ENCODE measurements at regions not wholly inside any gene's neighbourhood (a gene's known extent, or its start where the extent isn't known, plus 50 kb on each side); places are given as distances from the start of the nearest gene placed in this dataset.

DNA sequence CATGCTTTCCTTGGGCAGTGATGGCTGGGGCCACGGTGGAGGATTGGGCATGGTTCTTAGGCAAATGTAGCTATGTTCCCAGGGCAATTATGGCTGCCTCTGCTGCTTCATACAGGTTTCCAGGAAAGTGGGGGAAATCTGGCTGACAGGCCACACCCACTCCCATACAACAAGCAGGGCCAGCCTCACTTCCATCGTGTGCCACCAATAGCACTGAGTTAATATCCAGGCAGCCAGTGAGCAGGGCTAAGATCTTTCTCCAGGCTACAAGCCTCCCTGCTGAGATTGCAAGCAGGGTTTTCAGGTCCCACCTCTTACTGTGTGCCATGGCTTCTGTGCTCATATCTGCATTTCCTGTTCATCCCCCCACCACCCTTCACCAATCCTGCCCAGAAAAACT is 1291.9 kb downstream of the SI start:
- H3K27ac ChIP-seq, result no peak overlapping the region
- intact Hi-C loops (cut with DNase I), result no loop called here
- ATAC-seq, result no peak
- TF ChIP-seq, protein P1, sequence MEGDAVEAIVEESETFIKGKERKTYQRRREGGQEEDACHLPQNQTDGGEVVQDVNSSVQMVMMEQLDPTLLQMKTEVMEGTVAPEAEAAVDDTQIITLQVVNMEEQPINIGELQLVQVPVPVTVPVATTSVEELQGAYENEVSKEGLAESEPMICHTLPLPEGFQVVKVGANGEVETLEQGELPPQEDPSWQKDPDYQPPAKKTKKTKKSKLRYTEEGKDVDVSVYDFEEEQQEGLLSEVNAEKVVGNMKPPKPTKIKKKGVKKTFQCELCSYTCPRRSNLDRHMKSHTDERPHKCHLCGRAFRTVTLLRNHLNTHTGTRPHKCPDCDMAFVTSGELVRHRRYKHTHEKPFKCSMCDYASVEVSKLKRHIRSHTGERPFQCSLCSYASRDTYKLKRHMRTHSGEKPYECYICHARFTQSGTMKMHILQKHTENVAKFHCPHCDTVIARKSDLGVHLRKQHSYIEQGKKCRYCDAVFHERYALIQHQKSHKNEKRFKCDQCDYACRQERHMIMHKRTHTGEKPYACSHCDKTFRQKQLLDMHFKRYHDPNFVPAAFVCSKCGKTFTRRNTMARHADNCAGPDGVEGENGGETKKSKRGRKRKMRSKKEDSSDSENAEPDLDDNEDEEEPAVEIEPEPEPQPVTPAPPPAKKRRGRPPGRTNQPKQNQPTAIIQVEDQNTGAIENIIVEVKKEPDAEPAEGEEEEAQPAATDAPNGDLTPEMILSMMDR (IDR thresholded peaks at IDR 0.05), result no peak
- no peak for DNase-seq
- H3K4me3 ChIP-seq, result no peak overlapping the region
- no peaks in the 10 kb centered on the region for H3K4me1 ChIP-seq
- no peaks in the 10 kb centered on the region for H3K27me3 ChIP-seq
- H3K9me3 ChIP-seq, result peaks cover 0 to 11% of the 10 kb centered on the region in 2 donors
- H3K36me3 ChIP-seq, result no peaks in the 10 kb centered on the region

DNA sequence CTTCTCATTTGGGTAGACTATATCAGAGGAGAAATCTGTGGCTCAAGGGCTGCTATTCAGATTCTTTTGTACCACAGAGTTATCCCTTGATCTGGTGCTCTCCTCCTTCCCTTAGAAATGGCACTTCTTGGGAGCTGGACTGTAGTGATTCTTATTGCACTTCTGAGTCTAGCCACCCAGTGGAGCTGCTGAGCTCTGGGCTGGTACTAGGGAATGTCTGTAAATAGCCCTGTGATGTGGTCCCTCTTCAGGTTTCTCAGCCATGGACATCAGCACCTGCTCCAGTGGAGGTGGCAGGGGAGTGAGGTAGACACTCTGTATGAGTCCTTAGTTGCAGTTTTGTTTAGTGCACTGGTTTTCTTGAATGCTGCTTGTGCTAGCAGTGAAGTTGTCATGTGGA is 1292.6 kb downstream of the SI start:
- TF ChIP-seq, protein P1 (IDR thresholded peaks at IDR 0.05), result no peak
- Histone ChIP-seq H3K27me3 (no peaks in the 10 kb centered on the region), H3K4me1 (no peaks in the 10 kb centered on the region), H3K27ac (no peak overlapping the region), H3K4me3 (no peak overlapping the region), H3K36me3 (no peaks in the 10 kb centered on the region), H3K9me3 (peaks cover 0 to 11% of the 10 kb centered on the region in 2 donors)
- DNase-seq (no peak), ATAC-seq (no peak)
- intact Hi-C loops (cut with DNase I), result no loop called here

DNA sequence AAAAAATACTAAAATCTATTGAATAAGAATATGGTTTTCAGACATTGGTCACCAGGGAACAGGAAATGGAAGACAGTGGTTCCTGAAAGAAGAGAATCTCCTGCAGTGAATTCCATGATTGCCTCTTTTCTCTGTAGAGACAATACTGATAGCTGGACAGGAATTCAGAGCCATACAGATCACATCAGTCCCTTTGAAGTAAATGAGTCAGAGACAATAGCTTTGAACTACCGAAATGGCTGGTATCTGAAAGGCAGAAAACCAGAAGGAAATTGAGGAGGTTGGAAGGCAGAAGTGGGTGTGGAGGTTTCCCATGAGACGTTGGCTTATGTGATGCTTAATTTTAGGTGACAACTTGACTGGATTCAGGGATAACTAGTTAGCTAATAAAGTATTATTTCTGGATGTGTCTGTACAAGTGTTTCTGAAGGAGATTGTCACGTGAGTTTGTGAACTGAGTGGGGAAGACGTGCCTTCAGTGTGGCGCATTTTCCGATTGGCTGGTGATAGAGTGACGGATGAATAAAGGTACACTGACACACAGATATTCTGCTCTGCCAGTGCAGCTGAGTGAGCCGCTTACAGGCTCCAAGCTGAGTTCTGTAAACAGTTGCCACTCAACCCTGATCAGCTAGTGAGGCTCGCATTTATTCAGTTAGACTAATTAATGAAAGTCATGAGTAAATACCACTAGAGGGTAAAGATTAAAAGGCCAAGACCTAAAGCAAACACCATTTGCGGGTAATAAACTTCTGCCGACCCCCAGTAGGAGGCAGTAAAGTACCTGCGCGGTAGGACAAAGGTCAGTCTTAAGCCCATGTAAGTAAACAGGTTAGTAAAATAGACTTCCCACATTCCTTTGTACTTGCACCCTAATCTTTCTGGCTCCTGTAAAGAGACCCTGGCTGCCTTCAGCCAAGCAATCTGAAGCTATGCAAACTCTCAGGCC is 1298.6 kb downstream of the SI start:
- no peaks in the 10 kb centered on the region for H3K36me3 ChIP-seq
- no peaks in the 10 kb centered on the region for H3K4me1 ChIP-seq
- H3K27me3 ChIP-seq, result no peaks in the 10 kb centered on the region
- H3K9me3 ChIP-seq, result peaks cover 0 to 2% of the 10 kb centered on the region in 2 donors
- H3K4me3 ChIP-seq, result no peak overlapping the region
- no peak overlapping the region for H3K27ac ChIP-seq
- no peak for DNase-seq
- intact Hi-C loops (cut with DNase I), result no loop called here
- no peak for ATAC-seq
- TF ChIP-seq, protein P1 (IDR thresholded peaks at IDR 0.05), result no peak

DNA sequence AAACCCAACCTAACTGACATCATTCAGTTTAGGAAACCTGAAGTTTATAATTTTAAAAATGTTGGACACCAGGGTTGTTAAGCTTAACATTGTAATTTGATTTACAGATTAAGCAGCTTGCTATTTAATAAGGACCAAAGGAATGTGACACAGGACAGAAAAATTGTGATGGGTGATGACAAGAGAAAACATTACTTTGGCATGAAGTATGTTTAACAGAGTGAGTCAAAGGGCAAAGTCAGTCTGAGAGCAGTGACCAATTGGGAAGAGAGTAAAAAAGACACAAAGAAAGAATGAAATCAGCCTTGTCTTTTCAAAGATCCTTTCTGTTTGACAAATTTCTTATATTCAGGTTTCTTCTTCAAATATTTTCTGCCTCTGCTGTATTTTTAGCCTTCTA is 1301.6 kb downstream of the SI start:
- DNase-seq, result no peak
- TF ChIP-seq, protein P1 (IDR thresholded peaks at IDR 0.05), result no peak
- intact Hi-C loops (cut with DNase I), result no loop called here
- ATAC-seq, result no peak
- Histone ChIP-seq H3K4me3 (no peak overlapping the region), H3K27me3 (no peaks in the 10 kb centered on the region), H3K4me1 (no peaks in the 10 kb centered on the region), H3K27ac (no peak overlapping the region), H3K36me3 (no peaks in the 10 kb centered on the region), H3K9me3 (peaks cover 0 to 7% of the 10 kb centered on the region in 2 donors)

DNA sequence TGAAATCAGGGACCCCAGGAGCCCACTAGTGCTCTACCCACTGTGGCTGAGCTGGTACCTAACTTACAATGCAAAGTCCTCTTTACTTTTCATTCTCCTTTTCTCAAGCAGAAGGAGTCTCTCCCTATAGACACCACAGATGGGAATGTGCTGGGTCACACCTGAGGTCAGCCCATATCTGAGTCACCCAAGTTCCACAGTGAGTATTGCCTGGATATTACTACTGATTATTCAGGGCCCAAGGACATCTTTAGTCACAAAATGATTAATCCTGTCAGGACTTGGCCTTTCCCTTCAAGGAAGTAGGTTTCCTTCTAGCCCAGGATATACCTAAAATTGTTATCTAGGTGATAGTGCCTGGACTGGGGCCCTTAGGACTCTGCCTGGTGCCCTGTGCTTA is 1305.2 kb downstream of the SI start:
- no peak for DNase-seq
- H3K4me1 ChIP-seq, result no peaks in the 10 kb centered on the region
- no peak overlapping the region for H3K4me3 ChIP-seq
- H3K27ac ChIP-seq, result no peak overlapping the region
- peaks cover 0 to 7% of the 10 kb centered on the region in 2 donors for H3K9me3 ChIP-seq
- TF ChIP-seq, protein P1 (IDR thresholded peaks at IDR 0.05), result no peak
- ATAC-seq, result no peak
- H3K27me3 ChIP-seq, result no peaks in the 10 kb centered on the region
- H3K36me3 ChIP-seq, result no peaks in the 10 kb centered on the region
- intact Hi-C loops (cut with DNase I), result no loop called here

All from left lung (tissue), 4 donors.